RWPE1 (cell line): ENCODE measurements at regions not wholly inside any gene's neighbourhood (a gene's known extent, or its start where the extent isn't known, plus 50 kb on each side); places are given as distances from the start of the nearest gene placed in this dataset.

Source experiments
- CTCF ChIA-PET: fragments of 350-600 bp; sonication (Branson Sonifier 250); formaldehyde crosslinking; extraction: SDS; loops from one replicate; lab custom pipeline; 2021; lab: Yijun Ruan, JAX
- POLR2A ChIA-PET: fragments of 400-600 bp; formaldehyde crosslinking; extraction: SDS; loops from one replicate; lab custom pipeline; 2020; ENCODE audit warnings: antibody characterized with exemption; ENCODE audit not compliant: low non-redundant PET; lab: Yijun Ruan, JAX
- DNase-seq: peaks from one replicate; pipeline ENCODE4 v3.0.0; 2012; ENCODE audit warnings: low spot score
- H3K27ac ChIP-seq: fragments of 450-650 bp; 2 replicates; pipeline ENCODE4 v1.5.1; 2017
- TF ChIP-seq, protein P1 (sequence below): fragments of 450-650 bp; conservative IDR thresholded peaks from 2 replicates; pipeline ENCODE4 v1.5.1; 2017; ENCODE audit warnings: low read depth, mild to moderate bottlenecking

DNA sequence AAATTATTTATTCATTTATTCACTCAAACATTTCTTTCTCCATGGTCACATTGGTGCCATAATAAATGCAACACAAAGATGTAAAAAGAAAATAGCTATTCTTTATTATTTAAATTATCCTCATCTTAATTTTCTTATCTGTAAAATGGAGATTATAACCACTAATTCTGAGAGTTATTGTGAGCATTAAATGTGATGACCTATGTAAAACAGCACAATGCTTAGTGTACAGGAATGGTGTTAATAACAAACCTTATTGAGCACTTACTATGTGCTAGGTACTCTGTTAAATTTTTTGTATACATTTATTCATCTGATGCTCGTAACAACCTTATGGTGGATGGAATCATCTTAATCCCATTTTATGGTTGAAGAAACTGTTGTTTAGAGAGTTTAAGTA lies 84.6 kb downstream of the NTMT2 start:
- H3K27ac ChIP-seq: no peak overlapping the region
- CTCF ChIA-PET: no interaction called here
- TF ChIP-seq, protein P1, sequence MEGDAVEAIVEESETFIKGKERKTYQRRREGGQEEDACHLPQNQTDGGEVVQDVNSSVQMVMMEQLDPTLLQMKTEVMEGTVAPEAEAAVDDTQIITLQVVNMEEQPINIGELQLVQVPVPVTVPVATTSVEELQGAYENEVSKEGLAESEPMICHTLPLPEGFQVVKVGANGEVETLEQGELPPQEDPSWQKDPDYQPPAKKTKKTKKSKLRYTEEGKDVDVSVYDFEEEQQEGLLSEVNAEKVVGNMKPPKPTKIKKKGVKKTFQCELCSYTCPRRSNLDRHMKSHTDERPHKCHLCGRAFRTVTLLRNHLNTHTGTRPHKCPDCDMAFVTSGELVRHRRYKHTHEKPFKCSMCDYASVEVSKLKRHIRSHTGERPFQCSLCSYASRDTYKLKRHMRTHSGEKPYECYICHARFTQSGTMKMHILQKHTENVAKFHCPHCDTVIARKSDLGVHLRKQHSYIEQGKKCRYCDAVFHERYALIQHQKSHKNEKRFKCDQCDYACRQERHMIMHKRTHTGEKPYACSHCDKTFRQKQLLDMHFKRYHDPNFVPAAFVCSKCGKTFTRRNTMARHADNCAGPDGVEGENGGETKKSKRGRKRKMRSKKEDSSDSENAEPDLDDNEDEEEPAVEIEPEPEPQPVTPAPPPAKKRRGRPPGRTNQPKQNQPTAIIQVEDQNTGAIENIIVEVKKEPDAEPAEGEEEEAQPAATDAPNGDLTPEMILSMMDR: no peak
- no peak for DNase-seq
- POLR2A ChIA-PET: no interaction called here

GRCh38 chr1:170231662-170232061 lies 85.9 kb downstream of the NTMT2 start:
- TF ChIP-seq, protein P1: no peak
- DNase-seq: no peak
- POLR2A ChIA-PET: no interaction called here
- H3K27ac ChIP-seq: no peak overlapping the region
- CTCF ChIA-PET: no interaction called here

GRCh38 chr1:170238704-170239391 lies 93.1 kb downstream of the NTMT2 start:
- TF ChIP-seq, protein P1: no peak
- no peak overlapping the region for H3K27ac ChIP-seq
- POLR2A ChIA-PET: no interaction called here
- CTCF ChIA-PET: no interaction called here
- DNase-seq: no peak

GRCh38 chr1:170239445-170239844 lies 93.7 kb downstream of the NTMT2 start:
- TF ChIP-seq, protein P1: no peak
- CTCF ChIA-PET: no interaction called here
- peak; percentile 12 for DNase-seq
- no peak overlapping the region for H3K27ac ChIP-seq
- POLR2A ChIA-PET: no interaction called here

- TF ChIP-seq, protein P1: no peak
- POLR2A ChIA-PET: no interaction called here
- H3K27ac ChIP-seq: no peak overlapping the region
- CTCF ChIA-PET: no interaction called here
- DNase-seq: no peak
These were observed 94.7 kb downstream of the NTMT2 start for GRCh38 chr1:170240409-170240808.

DNA sequence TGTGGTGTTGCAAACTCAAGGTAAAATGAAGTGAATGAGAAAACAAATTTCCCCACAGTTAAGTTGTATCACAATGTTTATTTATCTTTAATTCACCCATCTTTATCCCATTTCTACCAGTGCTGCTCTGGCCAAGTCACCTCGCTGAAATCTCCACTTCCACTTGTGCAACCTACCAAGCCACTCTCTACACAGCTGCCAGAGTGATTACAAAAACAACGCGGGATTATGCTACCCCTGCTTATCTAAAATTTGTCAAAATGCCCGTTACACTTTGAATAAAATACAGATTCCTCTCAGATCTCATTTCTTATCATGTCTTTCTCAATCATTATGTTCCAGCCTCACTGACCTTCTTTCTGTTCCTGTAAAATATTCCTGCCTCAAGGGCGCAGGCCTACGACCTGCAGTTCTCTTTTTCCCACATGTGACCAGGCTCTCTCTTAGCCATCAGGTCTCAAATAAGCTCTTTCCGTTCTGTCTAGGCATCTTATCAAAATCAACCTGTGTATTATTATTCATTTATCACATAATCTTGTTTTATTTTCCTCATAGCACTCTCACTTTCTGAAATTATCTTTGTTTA lies 95.6 kb downstream of the NTMT2 start:
- ChIA-PET CTCF (no interaction called here), POLR2A (no interaction called here)
- TF ChIP-seq, protein P1: no peak
- no peak overlapping the region for H3K27ac ChIP-seq
- no peak for DNase-seq
